ENCODE measurements at regions not wholly inside any gene's neighbourhood (a gene's known extent, or its start where the extent isn't known, plus 50 kb on each side); places are given as distances from the start of the nearest gene placed in this dataset.

DNA sequence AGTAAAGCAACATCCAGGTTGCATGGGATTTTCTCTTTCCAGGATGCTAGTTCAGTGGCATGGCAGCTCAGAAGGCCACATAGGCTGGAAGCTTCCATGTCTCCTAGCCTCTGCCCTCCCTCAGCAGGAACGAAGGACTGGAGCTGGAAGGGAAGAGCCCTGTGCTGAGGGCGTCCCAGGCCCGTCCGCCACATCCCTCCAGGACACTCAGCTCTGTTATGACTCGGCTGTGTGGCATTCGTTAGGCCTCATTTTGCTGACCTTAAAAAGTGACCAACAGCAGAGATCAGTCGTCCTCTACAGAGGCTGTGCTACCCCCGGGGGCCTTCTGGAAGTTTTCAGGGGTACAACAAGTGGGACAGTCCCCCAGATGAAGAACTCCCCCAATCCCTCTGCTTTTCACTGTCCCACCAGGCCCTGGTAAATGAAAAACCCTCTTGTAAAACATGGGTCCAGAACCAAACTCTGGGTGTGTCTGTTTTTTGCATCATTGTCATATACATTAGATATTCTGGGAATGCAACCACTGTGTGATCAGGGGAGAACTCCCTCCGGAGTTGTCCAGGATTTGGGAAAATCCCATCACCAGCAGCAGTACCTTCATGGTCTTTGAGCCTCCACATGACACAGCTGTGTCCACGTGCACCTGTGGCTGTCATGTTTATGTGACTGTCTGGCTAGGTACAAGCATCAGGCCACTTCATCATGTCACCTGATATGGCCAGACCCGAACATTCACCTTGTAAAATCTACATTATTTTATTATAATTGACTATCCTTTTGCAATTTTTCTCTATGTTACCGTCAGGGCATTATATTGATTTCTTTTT, 149.9 kb downstream of the OR4M2 start (continued):
- TF ChIP-seq, protein P1, sequence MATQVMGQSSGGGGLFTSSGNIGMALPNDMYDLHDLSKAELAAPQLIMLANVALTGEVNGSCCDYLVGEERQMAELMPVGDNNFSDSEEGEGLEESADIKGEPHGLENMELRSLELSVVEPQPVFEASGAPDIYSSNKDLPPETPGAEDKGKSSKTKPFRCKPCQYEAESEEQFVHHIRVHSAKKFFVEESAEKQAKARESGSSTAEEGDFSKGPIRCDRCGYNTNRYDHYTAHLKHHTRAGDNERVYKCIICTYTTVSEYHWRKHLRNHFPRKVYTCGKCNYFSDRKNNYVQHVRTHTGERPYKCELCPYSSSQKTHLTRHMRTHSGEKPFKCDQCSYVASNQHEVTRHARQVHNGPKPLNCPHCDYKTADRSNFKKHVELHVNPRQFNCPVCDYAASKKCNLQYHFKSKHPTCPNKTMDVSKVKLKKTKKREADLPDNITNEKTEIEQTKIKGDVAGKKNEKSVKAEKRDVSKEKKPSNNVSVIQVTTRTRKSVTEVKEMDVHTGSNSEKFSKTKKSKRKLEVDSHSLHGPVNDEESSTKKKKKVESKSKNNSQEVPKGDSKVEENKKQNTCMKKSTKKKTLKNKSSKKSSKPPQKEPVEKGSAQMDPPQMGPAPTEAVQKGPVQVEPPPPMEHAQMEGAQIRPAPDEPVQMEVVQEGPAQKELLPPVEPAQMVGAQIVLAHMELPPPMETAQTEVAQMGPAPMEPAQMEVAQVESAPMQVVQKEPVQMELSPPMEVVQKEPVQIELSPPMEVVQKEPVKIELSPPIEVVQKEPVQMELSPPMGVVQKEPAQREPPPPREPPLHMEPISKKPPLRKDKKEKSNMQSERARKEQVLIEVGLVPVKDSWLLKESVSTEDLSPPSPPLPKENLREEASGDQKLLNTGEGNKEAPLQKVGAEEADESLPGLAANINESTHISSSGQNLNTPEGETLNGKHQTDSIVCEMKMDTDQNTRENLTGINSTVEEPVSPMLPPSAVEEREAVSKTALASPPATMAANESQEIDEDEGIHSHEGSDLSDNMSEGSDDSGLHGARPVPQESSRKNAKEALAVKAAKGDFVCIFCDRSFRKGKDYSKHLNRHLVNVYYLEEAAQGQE (IDR thresholded peaks at IDR 0.05; ENCODE audit: unreplicated experiment): no peak
- TF ChIP-seq STAT1 (IDR thresholded peaks at IDR 0.05; ENCODE audit: unreplicated experiment) (no peak), JUNB (IDR thresholded peaks at IDR 0.05; ENCODE audit: unreplicated experiment) (no peak)
- TF ChIP-seq, protein P2, sequence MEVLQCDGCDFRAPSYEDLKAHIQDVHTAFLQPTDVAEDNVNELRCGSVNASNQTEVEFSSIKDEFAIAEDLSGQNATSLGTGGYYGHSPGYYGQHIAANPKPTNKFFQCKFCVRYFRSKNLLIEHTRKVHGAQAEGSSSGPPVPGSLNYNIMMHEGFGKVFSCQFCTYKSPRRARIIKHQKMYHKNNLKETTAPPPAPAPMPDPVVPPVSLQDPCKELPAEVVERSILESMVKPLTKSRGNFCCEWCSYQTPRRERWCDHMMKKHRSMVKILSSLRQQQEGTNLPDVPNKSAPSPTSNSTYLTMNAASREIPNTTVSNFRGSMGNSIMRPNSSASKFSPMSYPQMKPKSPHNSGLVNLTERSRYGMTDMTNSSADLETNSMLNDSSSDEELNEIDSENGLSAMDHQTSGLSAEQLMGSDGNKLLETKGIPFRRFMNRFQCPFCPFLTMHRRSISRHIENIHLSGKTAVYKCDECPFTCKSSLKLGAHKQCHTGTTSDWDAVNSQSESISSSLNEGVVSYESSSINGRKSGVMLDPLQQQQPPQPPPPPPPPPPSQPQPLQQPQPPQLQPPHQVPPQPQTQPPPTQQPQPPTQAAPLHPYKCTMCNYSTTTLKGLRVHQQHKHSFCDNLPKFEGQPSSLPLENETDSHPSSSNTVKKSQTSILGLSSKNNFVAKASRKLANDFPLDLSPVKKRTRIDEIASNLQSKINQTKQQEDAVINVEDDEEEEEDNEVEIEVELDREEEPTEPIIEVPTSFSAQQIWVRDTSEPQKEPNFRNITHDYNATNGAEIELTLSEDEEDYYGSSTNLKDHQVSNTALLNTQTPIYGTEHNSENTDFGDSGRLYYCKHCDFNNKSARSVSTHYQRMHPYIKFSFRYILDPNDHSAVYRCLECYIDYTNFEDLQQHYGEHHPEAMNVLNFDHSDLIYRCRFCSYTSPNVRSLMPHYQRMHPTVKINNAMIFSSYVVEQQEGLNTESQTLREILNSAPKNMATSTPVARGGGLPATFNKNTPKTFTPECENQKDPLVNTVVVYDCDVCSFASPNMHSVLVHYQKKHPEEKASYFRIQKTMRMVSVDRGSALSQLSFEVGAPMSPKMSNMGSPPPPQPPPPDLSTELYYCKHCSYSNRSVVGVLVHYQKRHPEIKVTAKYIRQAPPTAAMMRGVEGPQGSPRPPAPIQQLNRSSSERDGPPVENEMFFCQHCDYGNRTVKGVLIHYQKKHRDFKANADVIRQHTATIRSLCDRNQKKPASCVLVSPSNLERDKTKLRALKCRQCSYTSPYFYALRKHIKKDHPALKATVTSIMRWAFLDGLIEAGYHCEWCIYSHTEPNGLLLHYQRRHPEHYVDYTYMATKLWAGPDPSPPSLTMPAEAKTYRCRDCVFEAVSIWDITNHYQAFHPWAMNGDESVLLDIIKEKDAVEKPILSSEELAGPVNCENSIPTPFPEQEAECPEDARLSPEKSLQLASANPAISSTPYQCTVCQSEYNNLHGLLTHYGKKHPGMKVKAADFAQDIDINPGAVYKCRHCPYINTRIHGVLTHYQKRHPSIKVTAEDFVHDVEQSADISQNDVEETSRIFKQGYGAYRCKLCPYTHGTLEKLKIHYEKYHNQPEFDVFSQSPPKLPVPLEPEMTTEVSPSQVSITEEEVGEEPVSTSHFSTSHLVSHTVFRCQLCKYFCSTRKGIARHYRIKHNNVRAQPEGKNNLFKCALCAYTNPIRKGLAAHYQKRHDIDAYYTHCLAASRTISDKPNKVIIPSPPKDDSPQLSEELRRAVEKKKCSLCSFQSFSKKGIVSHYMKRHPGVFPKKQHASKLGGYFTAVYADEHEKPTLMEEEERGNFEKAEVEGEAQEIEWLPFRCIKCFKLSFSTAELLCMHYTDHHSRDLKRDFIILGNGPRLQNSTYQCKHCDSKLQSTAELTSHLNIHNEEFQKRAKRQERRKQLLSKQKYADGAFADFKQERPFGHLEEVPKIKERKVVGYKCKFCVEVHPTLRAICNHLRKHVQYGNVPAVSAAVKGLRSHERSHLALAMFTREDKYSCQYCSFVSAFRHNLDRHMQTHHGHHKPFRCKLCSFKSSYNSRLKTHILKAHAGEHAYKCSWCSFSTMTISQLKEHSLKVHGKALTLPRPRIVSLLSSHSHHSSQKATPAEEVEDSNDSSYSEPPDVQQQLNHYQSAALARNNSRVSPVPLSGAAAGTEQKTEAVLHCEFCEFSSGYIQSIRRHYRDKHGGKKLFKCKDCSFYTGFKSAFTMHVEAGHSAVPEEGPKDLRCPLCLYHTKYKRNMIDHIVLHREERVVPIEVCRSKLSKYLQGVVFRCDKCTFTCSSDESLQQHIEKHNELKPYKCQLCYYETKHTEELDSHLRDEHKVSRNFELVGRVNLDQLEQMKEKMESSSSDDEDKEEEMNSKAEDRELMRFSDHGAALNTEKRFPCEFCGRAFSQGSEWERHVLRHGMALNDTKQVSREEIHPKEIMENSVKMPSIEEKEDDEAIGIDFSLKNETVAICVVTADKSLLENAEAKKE (CRISPR knock-in tag; IDR thresholded peaks at IDR 0.05): no peak

DNA sequence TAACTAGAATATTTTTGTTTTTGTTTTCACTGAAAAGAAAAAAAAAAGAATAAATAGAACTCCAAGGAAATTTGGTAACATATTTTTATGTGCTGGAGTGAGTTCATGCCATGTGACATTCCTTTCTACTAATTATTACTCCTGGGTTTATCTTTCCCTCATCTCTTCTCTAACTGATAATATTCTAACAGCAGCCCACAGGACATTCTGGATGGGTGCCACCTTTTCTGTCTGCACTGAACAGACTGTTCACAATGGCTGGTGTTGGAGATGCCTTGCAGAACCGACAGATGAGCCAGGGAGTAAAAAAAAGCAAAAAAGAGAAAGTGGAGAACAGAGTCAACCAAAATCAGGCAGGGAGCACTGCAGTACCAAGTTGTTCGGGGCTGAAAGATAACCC, 151.3 kb downstream of the OR4M2 start:
- no peak overlapping the region for H3K27ac ChIP-seq (ENCODE audit: low read depth)
- no peaks in the 10 kb centered on the region for H4K20me1 ChIP-seq (replicated peaks; ENCODE audit: insufficient read depth)
- no peaks in the 10 kb centered on the region for H3K4me1 Mint-ChIP-seq
- DNase-seq (ENCODE audit: low spot score): no peak
- no peaks in the 10 kb centered on the region for H3K9me2 ChIP-seq (ENCODE audit: insufficient read depth)
- no peaks in the 10 kb centered on the region for H3K4me1 ChIP-seq (ENCODE audit: insufficient read depth)
- no peak overlapping the region for H3K4me3 ChIP-seq
- no peak overlapping the region for H3K4me2 ChIP-seq
- peaks cover 3% of the 10 kb centered on the region; the same call in 1 of the 2 replicates for H3K27me3 ChIP-seq (ENCODE audit: insufficient read depth)
- H2AFZ ChIP-seq: no peak overlapping the region
- no peak for ATAC-seq
- no peaks in the 10 kb centered on the region for H3K79me2 ChIP-seq (replicated peaks; ENCODE audit: insufficient read depth)
- peaks cover 4% of the 10 kb centered on the region; the same call in 1 of the 2 replicates for H3K36me3 ChIP-seq (ENCODE audit: insufficient read depth)
- peaks cover 11% of the 10 kb centered on the region for H3K27me3 Mint-ChIP-seq (ENCODE audit: insufficient read depth, low read depth, poor library complexity)
- H3F3A ChIP-seq (replicated peaks; ENCODE audit: low read depth): no peaks in the 10 kb centered on the region
- no peak overlapping the region for H3K4me3 Mint-ChIP-seq
- H3K36me3 Mint-ChIP-seq (ENCODE audit: low read depth): peaks cover 88% of the 10 kb centered on the region
- peaks cover 100% of the 10 kb centered on the region for H3K9me3 Mint-ChIP-seq
- no peak overlapping the region for H3K27ac Mint-ChIP-seq
- TF ChIP-seq EZH2 (IDR thresholded peaks at IDR 0.05; ENCODE audit: low read depth, unreplicated experiment) (no peak), POLR2AphosphoS5 (IDR thresholded peaks at IDR 0.05; ENCODE audit: low read depth) (no peak), ZNF114 (CRISPR knock-in tag; IDR thresholded peaks at IDR 0.05) (no peak), STAT1 (IDR thresholded peaks at IDR 0.05; ENCODE audit: unreplicated experiment) (no peak), ZNF331 (CRISPR knock-in tag; IDR thresholded peaks at IDR 0.05; ENCODE audit: low read depth) (no peak), CREB1 (CRISPR knock-in tag; IDR thresholded peaks at IDR 0.05; ENCODE audit: low read depth) (no peak), NANOG (IDR thresholded peaks at IDR 0.05; ENCODE audit: borderline replicate concordance) (no peak)
- TF ChIP-seq, protein P3, sequence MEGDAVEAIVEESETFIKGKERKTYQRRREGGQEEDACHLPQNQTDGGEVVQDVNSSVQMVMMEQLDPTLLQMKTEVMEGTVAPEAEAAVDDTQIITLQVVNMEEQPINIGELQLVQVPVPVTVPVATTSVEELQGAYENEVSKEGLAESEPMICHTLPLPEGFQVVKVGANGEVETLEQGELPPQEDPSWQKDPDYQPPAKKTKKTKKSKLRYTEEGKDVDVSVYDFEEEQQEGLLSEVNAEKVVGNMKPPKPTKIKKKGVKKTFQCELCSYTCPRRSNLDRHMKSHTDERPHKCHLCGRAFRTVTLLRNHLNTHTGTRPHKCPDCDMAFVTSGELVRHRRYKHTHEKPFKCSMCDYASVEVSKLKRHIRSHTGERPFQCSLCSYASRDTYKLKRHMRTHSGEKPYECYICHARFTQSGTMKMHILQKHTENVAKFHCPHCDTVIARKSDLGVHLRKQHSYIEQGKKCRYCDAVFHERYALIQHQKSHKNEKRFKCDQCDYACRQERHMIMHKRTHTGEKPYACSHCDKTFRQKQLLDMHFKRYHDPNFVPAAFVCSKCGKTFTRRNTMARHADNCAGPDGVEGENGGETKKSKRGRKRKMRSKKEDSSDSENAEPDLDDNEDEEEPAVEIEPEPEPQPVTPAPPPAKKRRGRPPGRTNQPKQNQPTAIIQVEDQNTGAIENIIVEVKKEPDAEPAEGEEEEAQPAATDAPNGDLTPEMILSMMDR (conservative IDR thresholded peaks at IDR 0.05; ENCODE audit: low read depth in 2 of 2): no peak
- TF ChIP-seq, protein P4, sequence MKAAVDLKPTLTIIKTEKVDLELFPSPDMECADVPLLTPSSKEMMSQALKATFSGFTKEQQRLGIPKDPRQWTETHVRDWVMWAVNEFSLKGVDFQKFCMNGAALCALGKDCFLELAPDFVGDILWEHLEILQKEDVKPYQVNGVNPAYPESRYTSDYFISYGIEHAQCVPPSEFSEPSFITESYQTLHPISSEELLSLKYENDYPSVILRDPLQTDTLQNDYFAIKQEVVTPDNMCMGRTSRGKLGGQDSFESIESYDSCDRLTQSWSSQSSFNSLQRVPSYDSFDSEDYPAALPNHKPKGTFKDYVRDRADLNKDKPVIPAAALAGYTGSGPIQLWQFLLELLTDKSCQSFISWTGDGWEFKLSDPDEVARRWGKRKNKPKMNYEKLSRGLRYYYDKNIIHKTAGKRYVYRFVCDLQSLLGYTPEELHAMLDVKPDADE (IDR thresholded peaks at IDR 0.05): no peak

All from GM23338 (cell line).